ENCODE measurements at regions not wholly inside any gene's neighbourhood (a gene's known extent, or its start where the extent isn't known, plus 50 kb on each side); places are given as distances from the start of the nearest gene placed in this dataset.

DNA sequence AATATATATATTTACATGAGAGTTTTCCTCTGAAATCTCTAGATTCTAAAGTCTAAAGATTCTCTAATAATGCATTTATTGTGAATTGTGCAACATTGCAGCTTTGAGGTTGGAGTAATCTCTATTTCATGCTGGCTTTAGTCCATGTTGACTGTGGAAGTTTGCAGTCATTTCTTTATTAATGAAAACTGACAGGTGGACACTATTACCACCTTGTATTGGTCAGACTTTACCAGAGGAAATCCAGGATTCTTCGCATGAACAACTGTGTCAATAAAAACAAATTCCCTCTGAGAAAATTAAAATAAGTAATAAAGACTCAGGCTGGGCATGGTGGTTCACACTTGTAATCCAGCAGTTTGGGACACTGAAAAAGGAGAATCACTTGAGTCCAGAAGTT, 274.1 kb downstream of the SHQ1 start:
- Mint-ChIP-seq H3K36me3 (no peaks in the 10 kb centered on the region), H3K27me3 (ENCODE audit: low read depth in 3 of 3) (peaks cover 1 to 3% (median 2%) of the 10 kb centered on the region in 3 donors), H3K4me1 (peaks cover 9% of the 10 kb centered on the region), H3K27ac (no peak overlapping the region), H3K4me3 (no peak overlapping the region), H3K9me3 (no peaks in the 10 kb centered on the region)
- no peaks in the 10 kb centered on the region for H4K20me1 ChIP-seq (ENCODE audit: insufficient read depth, low read length)
- H3K79me2 ChIP-seq (ENCODE audit: insufficient read depth, low read length), result no peaks in the 10 kb centered on the region
- no peak overlapping the region for H3K4me2 ChIP-seq (replicated peaks; ENCODE audit: extremely low read depth, low read length, poor library complexity, severe bottlenecking)
- no peak overlapping the region for H3K27ac ChIP-seq (ENCODE audit: low read depth in 1 of 2, low read length in 2 of 2)
- TF ChIP-seq, protein P1, sequence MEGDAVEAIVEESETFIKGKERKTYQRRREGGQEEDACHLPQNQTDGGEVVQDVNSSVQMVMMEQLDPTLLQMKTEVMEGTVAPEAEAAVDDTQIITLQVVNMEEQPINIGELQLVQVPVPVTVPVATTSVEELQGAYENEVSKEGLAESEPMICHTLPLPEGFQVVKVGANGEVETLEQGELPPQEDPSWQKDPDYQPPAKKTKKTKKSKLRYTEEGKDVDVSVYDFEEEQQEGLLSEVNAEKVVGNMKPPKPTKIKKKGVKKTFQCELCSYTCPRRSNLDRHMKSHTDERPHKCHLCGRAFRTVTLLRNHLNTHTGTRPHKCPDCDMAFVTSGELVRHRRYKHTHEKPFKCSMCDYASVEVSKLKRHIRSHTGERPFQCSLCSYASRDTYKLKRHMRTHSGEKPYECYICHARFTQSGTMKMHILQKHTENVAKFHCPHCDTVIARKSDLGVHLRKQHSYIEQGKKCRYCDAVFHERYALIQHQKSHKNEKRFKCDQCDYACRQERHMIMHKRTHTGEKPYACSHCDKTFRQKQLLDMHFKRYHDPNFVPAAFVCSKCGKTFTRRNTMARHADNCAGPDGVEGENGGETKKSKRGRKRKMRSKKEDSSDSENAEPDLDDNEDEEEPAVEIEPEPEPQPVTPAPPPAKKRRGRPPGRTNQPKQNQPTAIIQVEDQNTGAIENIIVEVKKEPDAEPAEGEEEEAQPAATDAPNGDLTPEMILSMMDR (IDR thresholded peaks at IDR 0.05), result no peak
- H3K36me3 ChIP-seq (replicated peaks in 1 of 2; ENCODE audit: control insufficient read depth in 1 of 2, insufficient read depth in 2 of 2, low read length in 2 of 2), result no peaks in the 10 kb centered on the region
- H3K4me3 ChIP-seq (replicated peaks in 1 of 3; ENCODE audit: low read depth in 2 of 3, low read length in 3 of 3), result no peak overlapping the region
- WGBS (ENCODE audit: insufficient coverage), result no CpG with 5 or more reads among the region's 1 CpG
- H3K9ac ChIP-seq (ENCODE audit: insufficient read depth, low read length, poor library complexity, severe bottlenecking), result no peak overlapping the region
- intact Hi-C loops (cut with micrococcal nuclease), result no loop called here
- no peak for DNase-seq
- no peak overlapping the region for H2AFZ ChIP-seq (ENCODE audit: insufficient read depth, low read depth, low read length, poor library complexity, severe bottlenecking)
- no peaks in the 10 kb centered on the region for H3K9me3 ChIP-seq (replicated peaks in 1 of 2; ENCODE audit: control insufficient read depth in 1 of 2, insufficient read depth in 1 of 2, low read length in 2 of 2)
- H3K4me1 ChIP-seq (ENCODE audit: control insufficient read depth in 1 of 2, insufficient read depth in 2 of 2, low read length in 2 of 2), result peaks cover 3 to 4% of the 10 kb centered on the region in 2 donors
- no peaks in the 10 kb centered on the region for H3K27me3 ChIP-seq (ENCODE audit: control insufficient read depth in 2 of 2, insufficient read depth in 2 of 2, low read length in 2 of 2)

DNA sequence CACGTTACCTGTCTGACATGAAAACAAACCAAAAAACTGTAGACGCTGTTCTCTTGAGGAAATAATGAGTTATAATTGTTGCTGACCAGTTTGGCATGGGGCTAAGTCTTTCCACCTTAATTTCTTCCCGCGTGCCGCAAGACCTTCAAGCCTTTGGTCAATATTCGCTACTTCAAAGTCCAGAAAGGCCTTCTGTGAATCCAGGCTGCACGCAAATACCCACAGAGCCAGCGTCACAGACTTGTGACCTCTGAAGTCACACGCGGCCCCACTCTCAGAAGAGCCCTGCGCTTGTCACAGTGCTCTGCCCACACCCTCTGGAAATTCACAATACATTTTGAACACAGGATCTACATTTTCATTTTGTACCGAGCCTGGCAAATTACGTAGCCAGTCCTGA, 275.2 kb downstream of the SHQ1 start:
- DNase-seq, result no peak
- Mint-ChIP-seq H3K9me3 (no peaks in the 10 kb centered on the region), H3K36me3 (no peaks in the 10 kb centered on the region), H3K27ac (no peak overlapping the region), H3K4me3 (no peak overlapping the region), H3K27me3 (ENCODE audit: low read depth in 3 of 3) (peaks cover 0 to 3% (median 1%) of the 10 kb centered on the region in 3 donors), H3K4me1 (peaks cover 9% of the 10 kb centered on the region)
- no peak overlapping the region for H3K9ac ChIP-seq (ENCODE audit: insufficient read depth, low read length, poor library complexity, severe bottlenecking)
- H3K27ac ChIP-seq (ENCODE audit: low read depth in 1 of 2, low read length in 2 of 2), result no peak overlapping the region
- H3K79me2 ChIP-seq (ENCODE audit: insufficient read depth, low read length), result no peaks in the 10 kb centered on the region
- H3K4me1 ChIP-seq (ENCODE audit: control insufficient read depth in 1 of 2, insufficient read depth in 2 of 2, low read length in 2 of 2), result peaks cover 3 to 4% of the 10 kb centered on the region in 2 donors
- no peaks in the 10 kb centered on the region for H4K20me1 ChIP-seq (ENCODE audit: insufficient read depth, low read length)
- no peaks in the 10 kb centered on the region for H3K9me3 ChIP-seq (replicated peaks in 1 of 2; ENCODE audit: control insufficient read depth in 1 of 2, insufficient read depth in 1 of 2, low read length in 2 of 2)
- H3K4me3 ChIP-seq (replicated peaks in 1 of 3; ENCODE audit: low read depth in 2 of 3, low read length in 3 of 3), result no peak overlapping the region
- WGBS (ENCODE audit: insufficient coverage), result 94% methylated on average over 12 of the region's 13 CpGs
- intact Hi-C loops (cut with micrococcal nuclease), result no loop called here
- TF ChIP-seq, protein P1 (IDR thresholded peaks at IDR 0.05), result no peak
- H3K36me3 ChIP-seq (replicated peaks in 1 of 2; ENCODE audit: control insufficient read depth in 1 of 2, insufficient read depth in 2 of 2, low read length in 2 of 2), result no peaks in the 10 kb centered on the region
- no peak overlapping the region for H2AFZ ChIP-seq (ENCODE audit: insufficient read depth, low read depth, low read length, poor library complexity, severe bottlenecking)
- no peak overlapping the region for H3K4me2 ChIP-seq (replicated peaks; ENCODE audit: extremely low read depth, low read length, poor library complexity, severe bottlenecking)
- H3K27me3 ChIP-seq (ENCODE audit: control insufficient read depth in 2 of 2, insufficient read depth in 2 of 2, low read length in 2 of 2), result no peaks in the 10 kb centered on the region
